ENCODE measurements at regions not wholly inside any gene's neighbourhood (a gene's known extent, or its start where the extent isn't known, plus 50 kb on each side); places are given as distances from the start of the nearest gene placed in this dataset.

- H3K9me3 ChIP-seq (ENCODE audit: low read depth, low read length, poor library complexity, severe bottlenecking): no peaks in the 10 kb centered on the region
- no peaks in the 10 kb centered on the region for H3K27me3 ChIP-seq (replicated peaks; ENCODE audit: insufficient read depth, low read depth, low read length, poor library complexity)
- no peak for DNase-seq (ENCODE audit: low spot score)
- ChIA-PET CTCF (no interaction called here), POLR2A (ENCODE audit: low non-redundant PET) (no interaction called here)
- no peak overlapping the region for H3K4me3 ChIP-seq (ENCODE audit: low read depth, low read length, poor library complexity, severe bottlenecking)
- no peak for TF ChIP-seq CTCF (conservative IDR thresholded peaks at IDR 0.05; ENCODE audit: low read depth, low read length)
- no peak for TF ChIP-seq EZH2 (IDR thresholded peaks at IDR 0.05; ENCODE audit: borderline replicate concordance, low read depth, low read length, poor library complexity, severe bottlenecking)
- H3K36me3 ChIP-seq (ENCODE audit: insufficient read depth, low read length, poor library complexity, severe bottlenecking): no peaks in the 10 kb centered on the region
- intact Hi-C loops (cut with micrococcal nuclease; ENCODE audit: unreplicated experiment): no loop called here
- H3K27ac ChIP-seq (ENCODE audit: low read depth, low read length, poor library complexity, severe bottlenecking): no peak overlapping the region
- no peaks in the 10 kb centered on the region for H3K4me1 ChIP-seq (ENCODE audit: insufficient read depth, low read length, poor library complexity, severe bottlenecking)
- no TSS peak for BruUV-seq (replicated peaks)
Measured at GRCh38 chr9:89760123-89760522, 155.3 kb downstream of the GADD45G start.

GRCh38 chr9:89764217-89764616, 159.4 kb downstream of the GADD45G start:
- Histone ChIP-seq H3K36me3 (ENCODE audit: insufficient read depth, low read length, poor library complexity, severe bottlenecking) (no peaks in the 10 kb centered on the region), H3K4me3 (ENCODE audit: low read depth, low read length, poor library complexity, severe bottlenecking) (no peak overlapping the region), H3K4me1 (ENCODE audit: insufficient read depth, low read length, poor library complexity, severe bottlenecking) (no peaks in the 10 kb centered on the region), H3K27me3 (replicated peaks; ENCODE audit: insufficient read depth, low read depth, low read length, poor library complexity) (no peaks in the 10 kb centered on the region), H3K27ac (ENCODE audit: low read depth, low read length, poor library complexity, severe bottlenecking) (no peak overlapping the region), H3K9me3 (ENCODE audit: low read depth, low read length, poor library complexity, severe bottlenecking) (no peaks in the 10 kb centered on the region)
- no peak for TF ChIP-seq CTCF (conservative IDR thresholded peaks at IDR 0.05; ENCODE audit: low read depth, low read length)
- TF ChIP-seq EZH2 (IDR thresholded peaks at IDR 0.05; ENCODE audit: borderline replicate concordance, low read depth, low read length, poor library complexity, severe bottlenecking): no peak
- ChIA-PET CTCF (no interaction called here), POLR2A (ENCODE audit: low non-redundant PET) (no interaction called here)
- BruUV-seq (replicated peaks): no TSS peak
- intact Hi-C loops (cut with micrococcal nuclease; ENCODE audit: unreplicated experiment): no loop called here
- no peak for DNase-seq (ENCODE audit: low spot score)

- Histone ChIP-seq H3K9me3 (ENCODE audit: low read depth, low read length, poor library complexity, severe bottlenecking) (no peaks in the 10 kb centered on the region), H3K36me3 (ENCODE audit: insufficient read depth, low read length, poor library complexity, severe bottlenecking) (no peaks in the 10 kb centered on the region), H3K4me1 (ENCODE audit: insufficient read depth, low read length, poor library complexity, severe bottlenecking) (no peaks in the 10 kb centered on the region), H3K27ac (ENCODE audit: low read depth, low read length, poor library complexity, severe bottlenecking) (no peak overlapping the region), H3K27me3 (replicated peaks; ENCODE audit: insufficient read depth, low read depth, low read length, poor library complexity) (no peaks in the 10 kb centered on the region), H3K4me3 (ENCODE audit: low read depth, low read length, poor library complexity, severe bottlenecking) (no peak overlapping the region)
- BruUV-seq (replicated peaks): no TSS peak
- TF ChIP-seq CTCF (conservative IDR thresholded peaks at IDR 0.05; ENCODE audit: low read depth, low read length) (no peak), EZH2 (IDR thresholded peaks at IDR 0.05; ENCODE audit: borderline replicate concordance, low read depth, low read length, poor library complexity, severe bottlenecking) (no peak)
- ChIA-PET CTCF (no interaction called here), POLR2A (ENCODE audit: low non-redundant PET) (interaction anchor here (0.6 kb wide), 2 partner anchors 133 to 167 kb away, joined by 3 read pairs; no protein-coding TSS in a partner anchor)
- no peak for DNase-seq (ENCODE audit: low spot score)
- intact Hi-C loops (cut with micrococcal nuclease; ENCODE audit: unreplicated experiment): no loop called here
Measured at GRCh38 chr9:89765211-89765946, 160.6 kb downstream of the GADD45G start.
